ENCODE measurements at regions not wholly inside any gene's neighbourhood (a gene's known extent, or its start where the extent isn't known, plus 50 kb on each side); places are given as distances from the start of the nearest gene placed in this dataset.

- TF ChIP-seq, protein P1, sequence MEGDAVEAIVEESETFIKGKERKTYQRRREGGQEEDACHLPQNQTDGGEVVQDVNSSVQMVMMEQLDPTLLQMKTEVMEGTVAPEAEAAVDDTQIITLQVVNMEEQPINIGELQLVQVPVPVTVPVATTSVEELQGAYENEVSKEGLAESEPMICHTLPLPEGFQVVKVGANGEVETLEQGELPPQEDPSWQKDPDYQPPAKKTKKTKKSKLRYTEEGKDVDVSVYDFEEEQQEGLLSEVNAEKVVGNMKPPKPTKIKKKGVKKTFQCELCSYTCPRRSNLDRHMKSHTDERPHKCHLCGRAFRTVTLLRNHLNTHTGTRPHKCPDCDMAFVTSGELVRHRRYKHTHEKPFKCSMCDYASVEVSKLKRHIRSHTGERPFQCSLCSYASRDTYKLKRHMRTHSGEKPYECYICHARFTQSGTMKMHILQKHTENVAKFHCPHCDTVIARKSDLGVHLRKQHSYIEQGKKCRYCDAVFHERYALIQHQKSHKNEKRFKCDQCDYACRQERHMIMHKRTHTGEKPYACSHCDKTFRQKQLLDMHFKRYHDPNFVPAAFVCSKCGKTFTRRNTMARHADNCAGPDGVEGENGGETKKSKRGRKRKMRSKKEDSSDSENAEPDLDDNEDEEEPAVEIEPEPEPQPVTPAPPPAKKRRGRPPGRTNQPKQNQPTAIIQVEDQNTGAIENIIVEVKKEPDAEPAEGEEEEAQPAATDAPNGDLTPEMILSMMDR (conservative IDR thresholded peaks at IDR 0.05; ENCODE audit: low read length), result no peak
- no peak for TF ChIP-seq EZH2phosphoT487 (IDR thresholded peaks at IDR 0.05; ENCODE audit: borderline replicate concordance, low read depth, low read length)
These were observed 1493.6 kb downstream of the AACS start for GRCh38 chr12:126558810-126559209.
